GM23338 (cell line): ENCODE measurements at regions not wholly inside any gene's neighbourhood (a gene's known extent, or its start where the extent isn't known, plus 50 kb on each side); places are given as distances from the start of the nearest gene placed in this dataset.

Source experiments
- ATAC-seq: fragments of 200-7000 bp; cut with Tn5 transposase; 3 replicates; pipeline ENCODE4 v1.9.1; 2020
- DNase-seq: peaks from one replicate; pipeline ENCODE4 v3.0.0-alpha.2; 2015; ENCODE audit warnings: low spot score
- H2AFZ ChIP-seq: fragments of 200-600 bp; sonication (generic); 2 replicates; pipeline ENCODE4 v1.8.0; 2016; ENCODE audit warnings: antibody characterized with exemption, mild to moderate bottlenecking, moderate library complexity
- H3F3A ChIP-seq: fragments of 200-600 bp; sonication (generic); replicated peaks from 2 replicates; pipeline ENCODE4 v1.8.0; 2017; ENCODE audit warnings: antibody characterized with exemption, mixed run types, low read depth
- H3K27ac ChIP-seq: fragments of 200-600 bp; sonication (generic); 2 replicates; pipeline ENCODE4 v1.6.1; 2016; ENCODE audit warnings: low read depth
- H3K27me3 ChIP-seq: fragments of 200-600 bp; sonication (generic); 2 replicates; pipeline ENCODE4 v1.8.0; 2016; ENCODE audit warnings: mild to moderate bottlenecking, mixed run types, moderate library complexity; ENCODE audit not compliant: insufficient read depth
- H3K36me3 ChIP-seq: fragments of 200-600 bp; sonication (generic); 2 replicates; pipeline ENCODE4 v1.8.0; 2016; ENCODE audit warnings: mild to moderate bottlenecking; ENCODE audit not compliant: insufficient read depth
- H3K4me1 ChIP-seq: fragments of 200-600 bp; sonication (generic); 2 replicates; pipeline ENCODE4 v1.8.0; 2016; ENCODE audit warnings: mild to moderate bottlenecking, moderate library complexity; ENCODE audit not compliant: insufficient read depth
- H3K4me2 ChIP-seq: fragments of 200-600 bp; sonication (generic); 2 replicates; pipeline ENCODE4 v1.7.1; 2017; ENCODE audit warnings: mixed run types
- H3K4me3 ChIP-seq: fragments of 200-600 bp; sonication (generic); 2 replicates; pipeline ENCODE4 v1.6.1; 2016; ENCODE audit warnings: mixed run types
- H3K79me2 ChIP-seq: fragments of 200-600 bp; sonication (generic); replicated peaks from 2 replicates; pipeline ENCODE4 v1.8.0; 2017; ENCODE audit warnings: mild to moderate bottlenecking; ENCODE audit not compliant: insufficient read depth
- H3K9me2 ChIP-seq: fragments of 200-600 bp; sonication (generic); 2 replicates; pipeline ENCODE4 v1.8.0; 2017; ENCODE audit not compliant: insufficient read depth
- H4K20me1 ChIP-seq: fragments of 200-600 bp; sonication (generic); replicated peaks from 2 replicates; pipeline ENCODE4 v1.8.0; 2017; ENCODE audit warnings: mild to moderate bottlenecking; ENCODE audit not compliant: insufficient read depth
- H3K27ac Mint-ChIP-seq: 2 replicates; pipeline ENCODE4 v1.8.0; 2020; ENCODE audit warnings: inconsistent platforms, mild to moderate bottlenecking, moderate library complexity, mixed read lengths
- H3K27me3 Mint-ChIP-seq: 3 replicates; pipeline ENCODE4 v1.8.0; 2022; ENCODE audit warnings: low read depth, mild to moderate bottlenecking, moderate library complexity, mixed read lengths, inconsistent platforms; ENCODE audit not compliant: insufficient read depth, poor library complexity
- H3K36me3 Mint-ChIP-seq: 3 replicates; pipeline ENCODE4 v1.8.0; 2021; ENCODE audit warnings: low read depth, mild to moderate bottlenecking, inconsistent platforms, moderate library complexity, mixed read lengths
- H3K4me1 Mint-ChIP-seq: 3 replicates; pipeline ENCODE4 v1.8.0; 2020; ENCODE audit warnings: mild to moderate bottlenecking, inconsistent platforms, mixed read lengths
- H3K4me3 Mint-ChIP-seq: 3 replicates; pipeline ENCODE4 v1.8.0; 2021; ENCODE audit warnings: moderate library complexity, mild to moderate bottlenecking, inconsistent platforms, mixed read lengths
- H3K9me3 Mint-ChIP-seq: 3 replicates; pipeline ENCODE4 v1.8.0; 2020; ENCODE audit warnings: moderate library complexity, mild to moderate bottlenecking, inconsistent platforms, mixed read lengths
- EZH2 ChIP-seq: fragments of 200-600 bp; sonication (generic); IDR thresholded peaks from one replicate; pipeline ENCODE4 v1.8.0; 2017; ENCODE audit warnings: antibody characterized with exemption, mild to moderate bottlenecking, low read depth; ENCODE audit not compliant: unreplicated experiment
- EZH2phosphoT487 ChIP-seq: fragments of 200-600 bp; sonication (generic); IDR thresholded peaks from one replicate; pipeline ENCODE4 v1.8.1; 2018; ENCODE audit warnings: antibody characterized with exemption; ENCODE audit not compliant: unreplicated experiment
- JUNB ChIP-seq: IDR thresholded peaks from one replicate; pipeline ENCODE4 v1.6.1; 2016; ENCODE audit warnings: antibody characterized with exemption; ENCODE audit not compliant: unreplicated experiment
- NANOG ChIP-seq: IDR thresholded peaks from 2 replicates; pipeline ENCODE4 v1.6.1; 2016; ENCODE audit warnings: antibody characterized with exemption, borderline replicate concordance
- POLR2AphosphoS5 ChIP-seq: IDR thresholded peaks from 2 replicates; pipeline ENCODE4 v1.6.1; 2016; ENCODE audit warnings: antibody characterized with exemption, low read depth
- STAT1 ChIP-seq: IDR thresholded peaks from one replicate; pipeline ENCODE4 v1.6.1; 2016; ENCODE audit warnings: antibody characterized with exemption; ENCODE audit not compliant: unreplicated experiment
- ZNF114 ChIP-seq: fragments of 250-450 bp; sonication (Bioruptor Pico); IDR thresholded peaks from 2 replicates; pipeline ENCODE4 v1.5.0; 2020; ENCODE audit warnings: mild to moderate bottlenecking, moderate library complexity
- ZNF331 ChIP-seq: fragments of 250-450 bp; sonication (Bioruptor Pico); IDR thresholded peaks from 2 replicates; pipeline ENCODE4 v1.5.0; 2020; ENCODE audit warnings: low read depth, mild to moderate bottlenecking, moderate library complexity
- TF ChIP-seq, protein P1 (sequence below): fragments of 250-450 bp; sonication (Bioruptor Pico); IDR thresholded peaks from 2 replicates; pipeline ENCODE4 v1.5.0; 2020; ENCODE audit warnings: mild to moderate bottlenecking, moderate library complexity

DNA sequence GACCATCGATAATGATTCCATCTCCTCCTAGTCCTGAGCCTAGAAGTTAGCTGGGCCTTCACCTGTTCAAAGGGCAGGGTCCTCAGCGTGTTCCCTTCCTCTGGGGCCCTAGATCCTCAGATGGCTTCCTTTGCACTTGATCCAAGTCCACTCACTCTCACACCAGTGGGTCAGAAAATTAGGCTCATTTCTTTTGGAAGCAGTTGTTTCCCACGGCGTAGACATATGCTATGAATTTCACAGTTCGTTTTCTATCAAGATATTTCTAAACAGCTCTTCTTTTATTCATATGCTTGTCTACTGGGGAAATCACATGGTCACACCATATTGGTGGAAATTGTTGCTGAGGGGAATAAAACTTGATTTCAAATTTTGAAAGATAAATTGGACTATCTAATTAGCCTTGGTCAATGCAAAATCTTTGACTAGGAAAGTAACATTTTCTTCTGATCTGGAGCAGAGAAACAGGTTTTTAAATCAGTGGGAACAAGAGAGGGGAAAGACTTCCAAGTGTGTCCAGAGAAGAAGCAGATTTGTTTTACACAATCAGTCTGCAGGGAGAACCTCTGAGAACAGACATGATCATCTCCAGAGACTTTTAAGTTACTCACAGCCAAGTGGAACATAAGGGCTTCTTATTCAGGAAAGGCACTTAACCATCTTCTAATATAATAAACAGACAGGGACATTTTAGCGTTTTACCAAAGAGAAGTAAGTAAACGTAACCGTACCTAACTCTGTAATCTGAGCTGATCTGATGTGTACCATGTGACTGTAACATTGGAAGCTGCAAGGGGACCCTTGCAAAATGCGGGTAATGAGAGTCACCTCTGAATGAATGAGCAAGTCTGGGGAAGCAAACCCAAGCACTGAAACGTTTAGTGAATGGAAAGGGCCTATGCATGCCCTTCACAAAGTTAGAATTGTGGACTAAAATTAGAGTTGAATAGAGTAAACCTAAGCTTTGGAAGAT is 455.7 kb upstream of the FAT1 start (continued):
- TF ChIP-seq JUNB (no peak), EZH2phosphoT487 (no peak), EZH2 (no peak), ZNF114 (CRISPR knock-in tag) (no peak), ZNF331 (no peak), POLR2AphosphoS5 (no peak), NANOG (no peak)

DNA sequence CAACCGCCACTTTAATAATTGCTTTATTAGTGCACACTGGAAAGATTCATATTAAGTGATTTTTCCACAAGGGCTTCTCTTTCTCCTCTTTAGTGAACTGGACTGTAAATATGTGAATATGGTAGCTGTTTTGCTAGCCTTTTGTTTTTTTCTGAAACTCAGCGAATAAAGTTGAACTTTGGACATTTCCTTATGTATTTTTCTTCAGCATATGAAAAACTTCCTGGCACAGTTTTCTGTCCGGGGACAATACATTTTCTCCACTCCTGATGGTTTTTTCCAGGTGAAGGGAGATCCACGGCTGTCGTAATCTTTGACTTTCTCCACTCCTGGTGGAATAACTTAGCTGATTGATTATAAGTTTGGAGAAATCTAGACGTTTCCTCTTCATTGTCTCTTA is 457.4 kb upstream of the FAT1 start:
- Histone ChIP-seq H3K79me2 (no peaks in the 10 kb centered on the region), H3K27me3 (no peaks in the 10 kb centered on the region), H3K4me1 (no peaks in the 10 kb centered on the region)

More for the DNA sequence above, 457.4 kb upstream of the FAT1 start:
- Histone ChIP-seq H2AFZ (no peak overlapping the region), H3F3A (no peaks in the 10 kb centered on the region), H3K9me2 (no peaks in the 10 kb centered on the region), H3K36me3 (no peaks in the 10 kb centered on the region), H4K20me1 (no peaks in the 10 kb centered on the region), H3K27ac (no peak overlapping the region), H3K4me3 (no peak overlapping the region), H3K4me2 (no peak overlapping the region)
- peaks cover 24% of the 10 kb centered on the region for H3K4me1 Mint-ChIP-seq
- DNase-seq: no peak
- ATAC-seq: no peak
- TF ChIP-seq ZNF114 (CRISPR knock-in tag) (no peak), EZH2 (no peak), STAT1 (no peak), POLR2AphosphoS5 (no peak), JUNB (no peak)
- TF ChIP-seq, protein P1, sequence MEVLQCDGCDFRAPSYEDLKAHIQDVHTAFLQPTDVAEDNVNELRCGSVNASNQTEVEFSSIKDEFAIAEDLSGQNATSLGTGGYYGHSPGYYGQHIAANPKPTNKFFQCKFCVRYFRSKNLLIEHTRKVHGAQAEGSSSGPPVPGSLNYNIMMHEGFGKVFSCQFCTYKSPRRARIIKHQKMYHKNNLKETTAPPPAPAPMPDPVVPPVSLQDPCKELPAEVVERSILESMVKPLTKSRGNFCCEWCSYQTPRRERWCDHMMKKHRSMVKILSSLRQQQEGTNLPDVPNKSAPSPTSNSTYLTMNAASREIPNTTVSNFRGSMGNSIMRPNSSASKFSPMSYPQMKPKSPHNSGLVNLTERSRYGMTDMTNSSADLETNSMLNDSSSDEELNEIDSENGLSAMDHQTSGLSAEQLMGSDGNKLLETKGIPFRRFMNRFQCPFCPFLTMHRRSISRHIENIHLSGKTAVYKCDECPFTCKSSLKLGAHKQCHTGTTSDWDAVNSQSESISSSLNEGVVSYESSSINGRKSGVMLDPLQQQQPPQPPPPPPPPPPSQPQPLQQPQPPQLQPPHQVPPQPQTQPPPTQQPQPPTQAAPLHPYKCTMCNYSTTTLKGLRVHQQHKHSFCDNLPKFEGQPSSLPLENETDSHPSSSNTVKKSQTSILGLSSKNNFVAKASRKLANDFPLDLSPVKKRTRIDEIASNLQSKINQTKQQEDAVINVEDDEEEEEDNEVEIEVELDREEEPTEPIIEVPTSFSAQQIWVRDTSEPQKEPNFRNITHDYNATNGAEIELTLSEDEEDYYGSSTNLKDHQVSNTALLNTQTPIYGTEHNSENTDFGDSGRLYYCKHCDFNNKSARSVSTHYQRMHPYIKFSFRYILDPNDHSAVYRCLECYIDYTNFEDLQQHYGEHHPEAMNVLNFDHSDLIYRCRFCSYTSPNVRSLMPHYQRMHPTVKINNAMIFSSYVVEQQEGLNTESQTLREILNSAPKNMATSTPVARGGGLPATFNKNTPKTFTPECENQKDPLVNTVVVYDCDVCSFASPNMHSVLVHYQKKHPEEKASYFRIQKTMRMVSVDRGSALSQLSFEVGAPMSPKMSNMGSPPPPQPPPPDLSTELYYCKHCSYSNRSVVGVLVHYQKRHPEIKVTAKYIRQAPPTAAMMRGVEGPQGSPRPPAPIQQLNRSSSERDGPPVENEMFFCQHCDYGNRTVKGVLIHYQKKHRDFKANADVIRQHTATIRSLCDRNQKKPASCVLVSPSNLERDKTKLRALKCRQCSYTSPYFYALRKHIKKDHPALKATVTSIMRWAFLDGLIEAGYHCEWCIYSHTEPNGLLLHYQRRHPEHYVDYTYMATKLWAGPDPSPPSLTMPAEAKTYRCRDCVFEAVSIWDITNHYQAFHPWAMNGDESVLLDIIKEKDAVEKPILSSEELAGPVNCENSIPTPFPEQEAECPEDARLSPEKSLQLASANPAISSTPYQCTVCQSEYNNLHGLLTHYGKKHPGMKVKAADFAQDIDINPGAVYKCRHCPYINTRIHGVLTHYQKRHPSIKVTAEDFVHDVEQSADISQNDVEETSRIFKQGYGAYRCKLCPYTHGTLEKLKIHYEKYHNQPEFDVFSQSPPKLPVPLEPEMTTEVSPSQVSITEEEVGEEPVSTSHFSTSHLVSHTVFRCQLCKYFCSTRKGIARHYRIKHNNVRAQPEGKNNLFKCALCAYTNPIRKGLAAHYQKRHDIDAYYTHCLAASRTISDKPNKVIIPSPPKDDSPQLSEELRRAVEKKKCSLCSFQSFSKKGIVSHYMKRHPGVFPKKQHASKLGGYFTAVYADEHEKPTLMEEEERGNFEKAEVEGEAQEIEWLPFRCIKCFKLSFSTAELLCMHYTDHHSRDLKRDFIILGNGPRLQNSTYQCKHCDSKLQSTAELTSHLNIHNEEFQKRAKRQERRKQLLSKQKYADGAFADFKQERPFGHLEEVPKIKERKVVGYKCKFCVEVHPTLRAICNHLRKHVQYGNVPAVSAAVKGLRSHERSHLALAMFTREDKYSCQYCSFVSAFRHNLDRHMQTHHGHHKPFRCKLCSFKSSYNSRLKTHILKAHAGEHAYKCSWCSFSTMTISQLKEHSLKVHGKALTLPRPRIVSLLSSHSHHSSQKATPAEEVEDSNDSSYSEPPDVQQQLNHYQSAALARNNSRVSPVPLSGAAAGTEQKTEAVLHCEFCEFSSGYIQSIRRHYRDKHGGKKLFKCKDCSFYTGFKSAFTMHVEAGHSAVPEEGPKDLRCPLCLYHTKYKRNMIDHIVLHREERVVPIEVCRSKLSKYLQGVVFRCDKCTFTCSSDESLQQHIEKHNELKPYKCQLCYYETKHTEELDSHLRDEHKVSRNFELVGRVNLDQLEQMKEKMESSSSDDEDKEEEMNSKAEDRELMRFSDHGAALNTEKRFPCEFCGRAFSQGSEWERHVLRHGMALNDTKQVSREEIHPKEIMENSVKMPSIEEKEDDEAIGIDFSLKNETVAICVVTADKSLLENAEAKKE (CRISPR knock-in tag): no peak
- H3K27me3 Mint-ChIP-seq: no peaks in the 10 kb centered on the region
- H3K27ac Mint-ChIP-seq: no peak overlapping the region
- H3K9me3 Mint-ChIP-seq: no peaks in the 10 kb centered on the region
- no peaks in the 10 kb centered on the region for H3K36me3 Mint-ChIP-seq
- H3K4me3 Mint-ChIP-seq: no peak overlapping the region
